ENCODE measurements at regions not wholly inside any gene's neighbourhood (a gene's known extent, or its start where the extent isn't known, plus 50 kb on each side); places are given as distances from the start of the nearest gene placed in this dataset.

- no peak for TF ChIP-seq ZBTB11 (CRISPR knock-in tag; IDR thresholded peaks at IDR 0.05)
- TF ChIP-seq HDGF (IDR thresholded peaks at IDR 0.05): 0 out of 2 replicates have a peak, but pooled peaks have one; percentile 24
- peak; percentile 45; the same call in 1 of the 2 replicates for TF ChIP-seq RUNX3 (IDR thresholded peaks at IDR 0.05; ENCODE audit: low read length)
- no peak for TF ChIP-seq PAX5 (IDR thresholded peaks at IDR 0.05; ENCODE audit: borderline replicate concordance, low read depth, low read length)
- peak; percentile 63; the same call in 1 of the 2 replicates for TF ChIP-seq NBN (IDR thresholded peaks at IDR 0.05)
- TF ChIP-seq, protein P1, sequence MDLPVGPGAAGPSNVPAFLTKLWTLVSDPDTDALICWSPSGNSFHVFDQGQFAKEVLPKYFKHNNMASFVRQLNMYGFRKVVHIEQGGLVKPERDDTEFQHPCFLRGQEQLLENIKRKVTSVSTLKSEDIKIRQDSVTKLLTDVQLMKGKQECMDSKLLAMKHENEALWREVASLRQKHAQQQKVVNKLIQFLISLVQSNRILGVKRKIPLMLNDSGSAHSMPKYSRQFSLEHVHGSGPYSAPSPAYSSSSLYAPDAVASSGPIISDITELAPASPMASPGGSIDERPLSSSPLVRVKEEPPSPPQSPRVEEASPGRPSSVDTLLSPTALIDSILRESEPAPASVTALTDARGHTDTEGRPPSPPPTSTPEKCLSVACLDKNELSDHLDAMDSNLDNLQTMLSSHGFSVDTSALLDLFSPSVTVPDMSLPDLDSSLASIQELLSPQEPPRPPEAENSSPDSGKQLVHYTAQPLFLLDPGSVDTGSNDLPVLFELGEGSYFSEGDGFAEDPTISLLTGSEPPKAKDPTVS (IDR thresholded peaks at IDR 0.05; ENCODE audit: low read depth, low read length): no peak
- no peak for TF ChIP-seq RCOR1 (conservative IDR thresholded peaks at IDR 0.05; ENCODE audit: low read depth, low read length)
- no peak for TF ChIP-seq TCF12 (IDR thresholded peaks at IDR 0.05; ENCODE audit: low read depth, low read length)
- TF ChIP-seq SMAD5 (IDR thresholded peaks at IDR 0.05; ENCODE audit: low read depth): no peak
- no peak for TF ChIP-seq FOS (IDR thresholded peaks at IDR 0.05; ENCODE audit: borderline replicate concordance, extremely low read depth, insufficient read length)
- no peak for TF ChIP-seq TCF3 (IDR thresholded peaks at IDR 0.05; ENCODE audit: borderline replicate concordance, insufficient read depth, low read depth, low read length)
- TF ChIP-seq BCL11A (IDR thresholded peaks at IDR 0.05; ENCODE audit: low read depth, low read length): peak; percentile 29; the same call in 1 of the 2 replicates
- TF ChIP-seq SMARCA5 (IDR thresholded peaks at IDR 0.05): no peak
- TF ChIP-seq RELB (IDR thresholded peaks at IDR 0.05; ENCODE audit: low read depth): peak; percentile 60; the same call in 1 of the 2 replicates
- TF ChIP-seq CHD4 (IDR thresholded peaks at IDR 0.05): no peak
- no peak for TF ChIP-seq NRF1 (conservative IDR thresholded peaks at IDR 0.05; ENCODE audit: low read depth, low read length)
- TF ChIP-seq CBFB (IDR thresholded peaks at IDR 0.05; ENCODE audit: low read depth): no peak
- no peak for TF ChIP-seq PML (IDR thresholded peaks at IDR 0.05; ENCODE audit: low read length)
- TF ChIP-seq IKZF1 (conservative IDR thresholded peaks at IDR 0.05): peak; percentile 46; the same call in 1 of the 2 replicates
- TF ChIP-seq, protein P2, sequence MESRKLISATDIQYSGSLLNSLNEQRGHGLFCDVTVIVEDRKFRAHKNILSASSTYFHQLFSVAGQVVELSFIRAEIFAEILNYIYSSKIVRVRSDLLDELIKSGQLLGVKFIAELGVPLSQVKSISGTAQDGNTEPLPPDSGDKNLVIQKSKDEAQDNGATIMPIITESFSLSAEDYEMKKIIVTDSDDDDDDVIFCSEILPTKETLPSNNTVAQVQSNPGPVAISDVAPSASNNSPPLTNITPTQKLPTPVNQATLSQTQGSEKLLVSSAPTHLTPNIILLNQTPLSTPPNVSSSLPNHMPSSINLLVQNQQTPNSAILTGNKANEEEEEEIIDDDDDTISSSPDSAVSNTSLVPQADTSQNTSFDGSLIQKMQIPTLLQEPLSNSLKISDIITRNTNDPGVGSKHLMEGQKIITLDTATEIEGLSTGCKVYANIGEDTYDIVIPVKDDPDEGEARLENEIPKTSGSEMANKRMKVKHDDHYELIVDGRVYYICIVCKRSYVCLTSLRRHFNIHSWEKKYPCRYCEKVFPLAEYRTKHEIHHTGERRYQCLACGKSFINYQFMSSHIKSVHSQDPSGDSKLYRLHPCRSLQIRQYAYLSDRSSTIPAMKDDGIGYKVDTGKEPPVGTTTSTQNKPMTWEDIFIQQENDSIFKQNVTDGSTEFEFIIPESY (IDR thresholded peaks at IDR 0.05): no peak
- peak; percentile 49; the same call in 1 of the 2 replicates for TF ChIP-seq BMI1 (IDR thresholded peaks at IDR 0.05; ENCODE audit: borderline replicate concordance)
- TF ChIP-seq POLR2AphosphoS5 (IDR thresholded peaks at IDR 0.05; ENCODE audit: low read length): no peak
- TF ChIP-seq ESRRA (IDR thresholded peaks at IDR 0.05; ENCODE audit: low read length): no peak
- TF ChIP-seq ATF7 (IDR thresholded peaks at IDR 0.05; ENCODE audit: low read depth): peak; percentile 78
Measured at GRCh38 chr5:81909677-81910076, 62.1 kb upstream of the ATG10 start (continued).

Measured in GM12878 (cell line).